HG03439 (cell line): ENCODE measurements at regions not wholly inside any gene's neighbourhood (a gene's known extent, or its start where the extent isn't known, plus 50 kb on each side); places are given as distances from the start of the nearest gene placed in this dataset.

Source experiments
- ATAC-seq: cut with Tn5 transposase; IDR thresholded peaks from one replicate; pipeline ENCODE4 v1.9.1; 2021; ENCODE audit warnings: mild to moderate bottlenecking, moderate library complexity; ENCODE audit not compliant: unreplicated experiment

GRCh38 chr4:1543561-1543960 is 137.3 kb upstream of the NKX1-1 start:
- no peak for ATAC-seq

GRCh38 chr4:1542516-1543320 is 136.5 kb upstream of the NKX1-1 start:
- no peak for ATAC-seq

GRCh38 chr4:1542226-1542490 is 135.9 kb upstream of the NKX1-1 start:
- no peak for ATAC-seq

GRCh38 chr4:1541449-1542225 is 135.4 kb upstream of the NKX1-1 start:
- ATAC-seq: no peak

GRCh38 chr4:1540601-1541375 is 134.5 kb upstream of the NKX1-1 start:
- ATAC-seq: no peak

DNA sequence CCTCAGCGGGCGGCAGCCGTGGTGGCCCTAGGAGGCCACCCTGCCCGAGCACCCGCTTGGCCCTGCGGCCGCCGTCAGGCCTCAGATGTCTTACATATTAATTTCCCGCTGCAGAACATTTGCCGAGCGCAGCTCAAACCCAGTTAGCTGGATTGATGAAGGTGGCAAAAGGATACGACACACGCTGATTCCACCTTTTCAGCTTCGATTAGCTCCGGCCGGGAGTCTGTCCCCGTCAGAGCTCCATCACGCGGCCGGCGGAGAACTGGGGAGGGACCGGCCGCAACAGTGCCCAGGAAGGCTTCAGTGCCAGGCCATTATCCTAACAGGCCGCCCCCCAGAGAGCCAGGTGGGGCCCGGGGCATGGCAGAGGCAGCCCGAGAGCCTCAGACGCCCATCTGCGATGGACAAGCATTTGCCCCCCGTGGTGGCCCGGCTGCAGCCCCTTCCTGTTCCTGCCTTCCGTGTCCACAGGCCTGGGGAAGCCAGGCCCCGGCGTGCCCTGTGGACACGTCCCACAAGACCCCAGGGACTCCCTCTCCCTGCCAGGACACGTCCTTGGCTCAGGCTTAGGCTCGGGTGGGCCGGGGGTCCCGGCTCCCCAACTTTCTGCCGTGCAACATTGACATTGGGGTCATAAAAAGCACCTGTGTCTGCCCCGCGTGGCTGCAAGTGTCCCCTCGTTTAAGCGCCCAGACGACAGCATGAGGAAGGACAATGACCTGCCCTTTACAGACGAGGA is 133.8 kb upstream of the NKX1-1 start:
- ATAC-seq: no peak

- no peak for ATAC-seq
Measured at GRCh38 chr4:1538941-1539772, 132.9 kb upstream of the NKX1-1 start.

GRCh38 chr4:1538096-1538410 is 131.8 kb upstream of the NKX1-1 start:
- no peak for ATAC-seq

- no peak for ATAC-seq
Measured at GRCh38 chr4:1537410-1538095, 131.3 kb upstream of the NKX1-1 start.

- no peak for ATAC-seq
Measured at GRCh38 chr4:1536579-1537409, 130.6 kb upstream of the NKX1-1 start.

- ATAC-seq: no peak
Measured at GRCh38 chr4:1535926-1536578, 129.8 kb upstream of the NKX1-1 start.

DNA sequence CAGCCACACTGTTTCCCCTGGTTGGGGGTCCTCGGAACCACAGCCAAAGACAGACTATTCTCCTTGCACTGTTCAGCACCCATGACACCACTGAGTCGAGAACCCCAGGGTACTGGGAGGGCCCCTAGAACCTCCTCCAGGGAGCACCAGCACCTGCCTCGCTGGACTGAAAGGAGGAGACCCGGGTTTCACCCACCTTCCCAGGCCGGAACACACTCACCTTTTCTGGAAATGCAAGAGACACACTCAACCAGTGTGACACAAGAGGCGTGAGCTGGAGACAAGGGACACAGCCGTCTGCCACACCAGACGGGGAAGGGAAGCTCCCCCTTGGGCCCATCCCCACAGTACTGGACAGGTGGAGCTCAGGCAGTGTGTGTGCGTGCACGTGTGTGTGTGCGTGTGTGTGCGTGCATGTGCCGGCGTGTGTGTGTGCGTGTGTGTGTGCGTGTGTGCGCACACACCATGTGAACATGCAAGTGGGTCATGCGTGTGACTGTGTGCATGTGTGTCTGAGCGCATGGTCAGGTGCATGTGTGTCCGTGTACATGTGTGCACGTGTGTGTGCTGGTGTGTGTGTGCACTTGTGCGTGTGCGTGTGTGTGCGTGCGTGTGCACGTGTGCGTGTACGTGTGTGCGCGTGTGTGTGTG is 128.8 kb upstream of the NKX1-1 start:
- no peak for ATAC-seq

GRCh38 chr4:1534095-1534872 is 128.0 kb upstream of the NKX1-1 start:
- ATAC-seq: no peak

DNA sequence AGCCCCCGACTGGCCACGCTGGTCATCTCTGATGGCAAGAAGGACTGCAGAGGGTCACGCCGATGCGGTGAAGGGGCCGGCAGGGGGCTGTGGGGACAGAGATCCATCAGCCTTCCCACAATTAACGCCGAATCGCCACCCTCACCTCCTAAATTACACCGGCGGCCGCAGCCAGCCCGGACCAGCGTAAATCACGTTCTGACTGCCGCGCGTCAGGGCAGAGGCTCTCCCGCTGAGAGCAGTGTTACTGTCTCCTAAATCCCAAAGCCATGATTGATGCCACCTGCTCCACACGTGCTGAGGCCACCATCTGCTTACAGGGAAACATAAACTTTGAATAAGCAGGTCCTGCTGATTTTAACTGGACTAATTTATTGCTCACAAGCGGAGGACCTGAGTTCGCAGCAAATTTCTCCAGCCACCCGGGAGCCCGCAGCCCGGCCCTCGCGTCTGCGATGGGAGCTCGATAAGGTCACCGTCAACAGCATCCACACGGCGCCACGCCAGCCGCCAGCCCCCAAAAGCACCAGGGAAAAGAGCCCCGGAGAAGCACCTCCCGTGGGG is 127.3 kb upstream of the NKX1-1 start:
- ATAC-seq: no peak

- ATAC-seq: no peak
Measured at GRCh38 chr4:1532549-1533395, 126.5 kb upstream of the NKX1-1 start.
